ENCODE measurements at regions not wholly inside any gene's neighbourhood (a gene's known extent, or its start where the extent isn't known, plus 50 kb on each side); places are given as distances from the start of the nearest gene placed in this dataset.

DNA sequence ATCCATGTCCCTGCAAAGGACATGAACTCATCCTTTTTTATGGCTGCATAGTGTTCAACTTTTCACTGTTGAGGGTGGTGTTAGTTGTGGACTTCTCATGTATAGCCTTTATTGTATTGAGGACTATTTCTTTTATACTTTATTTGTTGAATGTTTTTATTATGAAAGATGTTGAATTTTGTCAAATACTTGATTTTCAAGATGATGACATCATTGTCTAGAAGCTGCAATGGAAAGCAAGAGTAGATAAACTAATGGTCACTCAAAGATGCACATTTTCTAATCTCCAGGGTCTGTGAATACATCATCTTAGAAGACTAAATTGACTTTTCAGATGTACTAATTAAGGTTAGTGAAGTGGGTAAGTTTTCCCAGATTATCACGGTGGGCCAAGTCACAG is 1117.0 kb downstream of the DSC3 start:
- no peak overlapping the region for H3K27ac ChIP-seq (ENCODE audit: low read depth, low read length, severe bottlenecking)
- no peak overlapping the region for H3K4me3 ChIP-seq (ENCODE audit: extremely low read depth, insufficient read depth, low read length, poor library complexity, severe bottlenecking)
- 83 to 91% methylated on average over 1 of the region's 1 CpG for WGBS, 2 experiments (ENCODE audit: insufficient coverage in 2 of 2)
- H3K36me3 ChIP-seq (ENCODE audit: control insufficient read depth, insufficient read depth, low read length), result no peaks in the 10 kb centered on the region
- no peaks in the 10 kb centered on the region for H3K4me1 ChIP-seq (ENCODE audit: control insufficient read depth, insufficient read depth, low read length, poor library complexity, severe bottlenecking)
- no peaks in the 10 kb centered on the region for H3K9me3 ChIP-seq (ENCODE audit: control insufficient read depth, low read length)

DNA sequence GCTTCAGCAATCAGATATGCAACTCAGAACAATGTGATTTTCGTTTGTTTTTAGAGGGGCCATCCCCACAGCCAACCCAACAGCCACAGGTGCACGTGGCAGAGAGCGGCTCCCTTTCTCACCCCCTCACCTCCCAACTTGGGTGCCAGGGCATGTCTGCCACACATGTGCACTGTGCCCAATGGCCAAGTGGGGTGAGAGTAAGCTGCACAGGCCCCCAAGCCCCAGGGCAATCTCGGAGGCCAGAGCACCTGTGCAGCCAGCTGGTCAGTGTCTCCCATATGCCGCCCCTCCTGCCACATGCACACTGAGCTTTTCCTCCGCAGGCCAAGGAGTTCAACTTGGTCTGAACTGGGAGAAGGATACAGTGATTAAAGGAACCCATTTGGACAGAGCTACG is 1130.2 kb downstream of the DSC3 start:
- no peak overlapping the region for H3K27ac ChIP-seq (ENCODE audit: low read depth, low read length, severe bottlenecking)
- no peak overlapping the region for H3K4me3 ChIP-seq (ENCODE audit: extremely low read depth, insufficient read depth, low read length, poor library complexity, severe bottlenecking)
- no peaks in the 10 kb centered on the region for H3K9me3 ChIP-seq (ENCODE audit: control insufficient read depth, low read length)
- WGBS, 2 experiments (ENCODE audit: insufficient coverage in 2 of 2), result 86 to 91% methylated on average over 3 of the region's 7 CpGs
- no peaks in the 10 kb centered on the region for H3K4me1 ChIP-seq (ENCODE audit: control insufficient read depth, insufficient read depth, low read length, poor library complexity, severe bottlenecking)
- no peaks in the 10 kb centered on the region for H3K36me3 ChIP-seq (ENCODE audit: control insufficient read depth, insufficient read depth, low read length)

DNA sequence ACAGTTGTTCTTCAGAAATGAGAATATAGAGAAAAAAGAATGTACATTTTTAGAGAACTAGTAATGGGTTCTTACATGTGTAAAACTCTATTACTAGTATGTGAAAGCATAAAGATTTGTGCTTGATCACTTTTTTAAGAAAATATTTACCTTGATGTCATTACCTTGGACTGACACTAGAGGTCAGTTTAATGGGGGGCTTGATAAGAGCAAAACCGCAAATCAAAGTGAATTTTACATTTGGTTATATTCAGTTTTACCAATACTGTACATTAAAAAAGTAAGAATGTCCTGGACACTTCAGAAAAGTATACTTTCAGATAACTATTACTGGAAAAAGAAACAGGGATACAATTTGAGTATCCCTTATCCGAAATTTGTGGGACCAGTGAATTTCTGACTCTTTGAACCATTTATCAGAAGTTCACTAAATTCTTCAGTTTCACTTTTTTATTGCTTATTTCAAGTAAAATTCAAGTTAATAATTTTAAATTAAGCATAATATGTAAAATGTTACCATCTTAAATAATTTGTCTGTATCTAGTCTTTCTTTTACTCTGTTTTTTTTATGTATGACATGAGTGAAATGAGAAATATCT is 1149.5 kb downstream of the DSC3 start:
- H3K9me3 ChIP-seq (ENCODE audit: control insufficient read depth, low read length), result no peaks in the 10 kb centered on the region
- H3K4me1 ChIP-seq (ENCODE audit: control insufficient read depth, insufficient read depth, low read length, poor library complexity, severe bottlenecking), result no peaks in the 10 kb centered on the region
- H3K27ac ChIP-seq (ENCODE audit: low read depth, low read length, severe bottlenecking), result no peak overlapping the region
- no CpG with 5 or more reads among the region's 2 CpGs for WGBS, 2 experiments (ENCODE audit: insufficient coverage in 2 of 2)
- no peaks in the 10 kb centered on the region for H3K36me3 ChIP-seq (ENCODE audit: control insufficient read depth, insufficient read depth, low read length)
- H3K4me3 ChIP-seq (ENCODE audit: extremely low read depth, insufficient read depth, low read length, poor library complexity, severe bottlenecking), result no peak overlapping the region

DNA sequence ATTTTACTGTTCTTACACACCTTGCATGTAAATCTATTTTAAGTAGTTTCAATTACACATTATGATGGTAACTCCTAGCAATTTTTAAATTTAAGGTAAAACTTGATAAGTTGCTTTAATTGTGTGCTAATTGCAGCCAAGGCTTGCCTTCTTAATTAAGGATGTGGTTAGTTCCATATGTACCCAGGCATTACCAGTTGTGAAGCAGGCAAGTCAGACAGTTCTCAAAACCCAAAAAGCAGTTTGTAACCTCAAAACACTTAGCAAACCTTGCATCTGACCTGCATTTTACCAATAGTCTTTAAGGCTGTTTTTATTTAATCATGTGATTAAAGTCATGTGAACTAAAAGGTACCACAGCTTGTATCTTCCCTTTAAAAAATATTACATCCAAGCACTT is 1159.4 kb downstream of the DSC3 start:
- no peaks in the 10 kb centered on the region for H3K9me3 ChIP-seq (ENCODE audit: control insufficient read depth, low read length)
- no peaks in the 10 kb centered on the region for H3K4me1 ChIP-seq (ENCODE audit: control insufficient read depth, insufficient read depth, low read length, poor library complexity, severe bottlenecking)
- no peak overlapping the region for H3K27ac ChIP-seq (ENCODE audit: low read depth, low read length, severe bottlenecking)
- no peaks in the 10 kb centered on the region for H3K36me3 ChIP-seq (ENCODE audit: control insufficient read depth, insufficient read depth, low read length)
- no peak overlapping the region for H3K4me3 ChIP-seq (ENCODE audit: extremely low read depth, insufficient read depth, low read length, poor library complexity, severe bottlenecking)

DNA sequence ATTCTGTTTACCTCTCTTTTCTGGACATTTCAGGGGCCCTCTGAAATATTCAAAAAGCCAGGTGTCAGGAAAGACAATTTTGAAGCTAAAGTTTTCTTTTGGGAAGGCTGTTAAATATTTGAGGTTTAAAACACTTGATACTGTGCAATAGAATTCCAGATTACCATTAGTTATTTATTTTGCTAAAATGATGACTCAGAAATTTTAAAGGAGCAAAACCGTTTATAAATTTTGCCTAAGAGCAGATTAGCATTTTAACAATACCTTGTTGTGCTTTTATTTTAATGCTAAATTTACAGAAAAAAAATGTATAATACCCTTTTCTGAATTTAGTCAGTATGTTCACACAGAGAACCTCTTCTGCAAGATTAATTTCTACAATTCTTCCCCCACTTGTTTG is 1159.9 kb downstream of the DSC3 start:
- H3K27ac ChIP-seq (ENCODE audit: low read depth, low read length, severe bottlenecking), result no peak overlapping the region
- no peaks in the 10 kb centered on the region for H3K4me1 ChIP-seq (ENCODE audit: control insufficient read depth, insufficient read depth, low read length, poor library complexity, severe bottlenecking)
- H3K36me3 ChIP-seq (ENCODE audit: control insufficient read depth, insufficient read depth, low read length), result no peaks in the 10 kb centered on the region
- H3K4me3 ChIP-seq (ENCODE audit: extremely low read depth, insufficient read depth, low read length, poor library complexity, severe bottlenecking), result no peak overlapping the region
- WGBS, 2 experiments (ENCODE audit: insufficient coverage in 2 of 2), result no CpG with 5 or more reads among the region's 1 CpG
- H3K9me3 ChIP-seq (ENCODE audit: control insufficient read depth, low read length), result no peaks in the 10 kb centered on the region

DNA sequence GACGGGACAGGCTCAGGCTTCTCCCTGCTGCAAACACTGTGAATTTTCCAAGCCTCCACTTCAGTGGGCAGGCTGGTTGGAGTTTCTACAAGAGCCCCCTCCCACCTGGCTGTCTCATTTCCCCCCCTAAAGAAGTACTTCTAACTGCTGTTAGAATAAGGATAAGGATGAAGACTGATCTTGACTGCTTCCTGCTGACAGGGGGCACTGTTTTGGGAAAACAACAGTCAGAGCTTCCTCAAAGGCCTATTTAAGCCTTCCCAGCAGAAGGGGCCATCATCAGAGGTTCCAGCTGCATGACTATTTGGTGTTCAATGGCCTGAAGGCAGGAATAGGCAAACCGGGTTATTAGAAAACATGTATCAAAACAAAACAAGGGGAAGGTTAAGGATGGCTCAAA is 1162.8 kb downstream of the DSC3 start:
- 83 to 93% methylated on average over 2 of the region's 2 CpGs for WGBS, 2 experiments (ENCODE audit: insufficient coverage in 2 of 2)
- Histone ChIP-seq H3K4me1 (ENCODE audit: control insufficient read depth, insufficient read depth, low read length, poor library complexity, severe bottlenecking) (no peaks in the 10 kb centered on the region), H3K4me3 (ENCODE audit: extremely low read depth, insufficient read depth, low read length, poor library complexity, severe bottlenecking) (no peak overlapping the region), H3K36me3 (ENCODE audit: control insufficient read depth, insufficient read depth, low read length) (no peaks in the 10 kb centered on the region), H3K9me3 (ENCODE audit: control insufficient read depth, low read length) (peaks cover 5% of the 10 kb centered on the region), H3K27ac (ENCODE audit: low read depth, low read length, severe bottlenecking) (no peak overlapping the region)

DNA sequence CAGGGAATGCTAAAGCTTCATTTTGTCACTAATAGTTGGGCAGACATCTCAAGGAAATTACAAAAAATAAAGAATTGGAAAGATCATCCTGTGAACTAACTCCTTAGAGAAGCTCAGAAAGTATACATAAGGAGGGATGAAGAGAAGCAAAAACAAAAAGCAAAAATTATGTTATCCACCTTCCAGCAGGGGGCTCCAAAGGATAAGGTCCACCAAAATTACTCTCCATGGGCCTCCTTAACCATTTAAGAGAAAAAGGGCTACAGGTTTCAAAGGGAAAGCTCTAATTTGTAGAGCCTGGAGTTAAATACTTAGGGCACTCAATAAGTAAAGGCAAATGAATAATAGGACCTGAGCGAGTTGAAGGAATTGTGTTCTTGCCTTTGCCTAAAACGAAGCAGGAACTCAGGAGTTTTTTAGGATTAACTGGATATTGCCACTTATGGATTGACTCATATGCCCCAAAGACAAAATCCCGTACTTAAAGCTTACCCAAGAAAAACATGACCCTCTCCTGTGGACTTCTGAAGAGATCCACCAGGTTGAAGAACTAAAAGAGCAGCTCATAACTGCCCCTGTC is 1167.9 kb downstream of the DSC3 start:
- Histone ChIP-seq H3K4me3 (ENCODE audit: extremely low read depth, insufficient read depth, low read length, poor library complexity, severe bottlenecking) (no peak overlapping the region), H3K9me3 (ENCODE audit: control insufficient read depth, low read length) (peaks cover 5% of the 10 kb centered on the region), H3K4me1 (ENCODE audit: control insufficient read depth, insufficient read depth, low read length, poor library complexity, severe bottlenecking) (no peaks in the 10 kb centered on the region), H3K27ac (ENCODE audit: low read depth, low read length, severe bottlenecking) (no peak overlapping the region), H3K36me3 (ENCODE audit: control insufficient read depth, insufficient read depth, low read length) (no peaks in the 10 kb centered on the region)
- WGBS, 2 experiments (ENCODE audit: insufficient coverage in 2 of 2), result 60 to 86% methylated on average over 1 to 2 of the region's 3 CpGs

DNA sequence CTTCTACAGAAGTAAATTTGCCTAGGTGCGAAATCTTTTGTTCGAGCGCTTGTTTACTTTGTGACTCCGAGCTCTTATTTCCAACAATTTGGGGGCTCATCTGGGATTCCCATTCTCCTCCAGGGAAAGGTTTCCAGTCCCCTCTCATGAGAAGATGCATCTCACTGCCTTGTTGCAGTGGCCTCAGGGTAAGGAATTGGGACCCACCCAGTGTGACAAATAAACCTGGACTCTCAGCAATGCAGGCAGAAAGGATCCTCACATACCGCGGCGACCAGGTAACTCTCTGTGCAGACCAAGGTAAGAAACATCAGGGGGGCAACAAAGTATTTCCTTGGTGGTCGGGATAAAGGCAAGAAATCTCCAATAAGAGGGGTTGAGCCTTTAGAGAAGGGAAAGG is 1169.3 kb downstream of the DSC3 start:
- Histone ChIP-seq H3K4me3 (ENCODE audit: extremely low read depth, insufficient read depth, low read length, poor library complexity, severe bottlenecking) (no peak overlapping the region), H3K4me1 (ENCODE audit: control insufficient read depth, insufficient read depth, low read length, poor library complexity, severe bottlenecking) (no peaks in the 10 kb centered on the region), H3K36me3 (ENCODE audit: control insufficient read depth, insufficient read depth, low read length) (no peaks in the 10 kb centered on the region), H3K9me3 (ENCODE audit: control insufficient read depth, low read length) (peaks cover 5% of the 10 kb centered on the region), H3K27ac (ENCODE audit: low read depth, low read length, severe bottlenecking) (no peak overlapping the region)
- 91 to 97% methylated on average over 7 to 8 of the region's 8 CpGs for WGBS, 2 experiments (ENCODE audit: insufficient coverage in 2 of 2)

DNA sequence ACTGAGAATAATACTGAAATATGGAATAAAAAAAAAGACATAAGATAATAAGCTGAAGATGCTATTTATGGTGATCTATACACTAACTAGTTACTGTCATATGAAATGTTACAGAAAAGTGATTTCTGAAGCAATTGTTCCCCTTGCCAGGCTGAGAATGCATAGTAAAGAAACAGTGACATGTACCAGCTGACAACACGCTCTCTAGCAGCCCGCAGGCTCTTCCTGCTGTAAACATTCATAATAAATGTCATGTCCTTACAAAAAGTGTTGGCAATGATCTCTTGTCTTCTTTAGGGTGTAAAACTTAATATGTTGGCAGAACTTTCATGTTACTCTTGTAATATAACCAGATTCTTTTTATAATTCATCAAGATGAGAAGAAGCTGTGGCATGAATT is 1171.3 kb downstream of the DSC3 start:
- Histone ChIP-seq H3K4me3 (ENCODE audit: extremely low read depth, insufficient read depth, low read length, poor library complexity, severe bottlenecking) (no peak overlapping the region), H3K36me3 (ENCODE audit: control insufficient read depth, insufficient read depth, low read length) (no peaks in the 10 kb centered on the region), H3K27ac (ENCODE audit: low read depth, low read length, severe bottlenecking) (no peak overlapping the region), H3K4me1 (ENCODE audit: control insufficient read depth, insufficient read depth, low read length, poor library complexity, severe bottlenecking) (no peaks in the 10 kb centered on the region), H3K9me3 (ENCODE audit: control insufficient read depth, low read length) (no peaks in the 10 kb centered on the region)
- no CpG with 5 or more reads among the region's 2 CpGs for WGBS, 2 experiments (ENCODE audit: insufficient coverage in 2 of 2)

DNA sequence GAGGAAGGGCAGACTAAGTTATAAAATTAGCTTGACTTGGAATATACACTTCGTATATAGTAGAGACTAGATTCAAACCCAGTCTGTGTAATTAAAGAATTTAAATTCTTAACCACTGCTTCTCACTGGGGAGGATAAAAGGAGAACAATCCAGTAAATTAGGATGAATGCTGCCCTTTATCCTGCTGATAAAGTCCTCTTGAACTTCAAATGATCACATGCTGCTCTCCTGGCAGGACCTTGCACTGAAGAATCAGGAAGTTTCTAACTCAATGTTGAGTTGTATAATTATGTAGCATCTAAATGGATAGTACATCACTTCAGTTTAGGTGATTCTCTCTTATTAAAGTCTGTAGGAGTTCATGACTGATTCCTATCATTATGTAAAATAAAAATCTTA is 1179.7 kb downstream of the DSC3 start:
- Histone ChIP-seq H3K4me1 (ENCODE audit: control insufficient read depth, insufficient read depth, low read length, poor library complexity, severe bottlenecking) (no peaks in the 10 kb centered on the region), H3K27ac (ENCODE audit: low read depth, low read length, severe bottlenecking) (no peak overlapping the region), H3K36me3 (ENCODE audit: control insufficient read depth, insufficient read depth, low read length) (no peaks in the 10 kb centered on the region), H3K4me3 (ENCODE audit: extremely low read depth, insufficient read depth, low read length, poor library complexity, severe bottlenecking) (no peak overlapping the region), H3K9me3 (ENCODE audit: control insufficient read depth, low read length) (no peaks in the 10 kb centered on the region)
- WGBS, 2 experiments (ENCODE audit: insufficient coverage in 2 of 2), result no CpG with 5 or more reads among the region's 1 CpG

DNA sequence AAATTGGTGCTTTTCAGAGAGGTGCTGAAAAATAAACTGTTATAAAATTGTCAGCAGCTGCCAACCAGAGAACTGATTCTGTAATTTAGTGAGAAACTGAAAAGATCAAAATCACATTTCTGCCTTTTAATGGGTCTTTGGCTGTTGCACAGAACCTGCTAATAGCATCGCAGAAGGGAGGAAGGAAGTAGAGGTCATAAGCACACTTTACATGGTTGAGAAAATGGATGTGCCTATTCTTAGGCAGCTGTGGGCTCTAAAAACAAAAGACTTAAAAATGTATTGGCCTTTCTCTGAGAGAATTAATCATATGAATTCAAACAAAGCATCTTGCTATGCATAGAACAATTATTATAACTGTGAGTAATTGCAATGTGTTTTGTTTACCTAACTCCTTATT is 1186.9 kb downstream of the DSC3 start:
- Histone ChIP-seq H3K27ac (ENCODE audit: low read depth, low read length, severe bottlenecking) (no peak overlapping the region), H3K36me3 (ENCODE audit: control insufficient read depth, insufficient read depth, low read length) (no peaks in the 10 kb centered on the region), H3K9me3 (ENCODE audit: control insufficient read depth, low read length) (no peaks in the 10 kb centered on the region), H3K4me1 (ENCODE audit: control insufficient read depth, insufficient read depth, low read length, poor library complexity, severe bottlenecking) (no peaks in the 10 kb centered on the region), H3K4me3 (ENCODE audit: extremely low read depth, insufficient read depth, low read length, poor library complexity, severe bottlenecking) (no peak overlapping the region)
- 80% methylated on average over 1 of the region's 1 CpG; no CpG with 5 or more reads in 1 of the 2 experiments for WGBS, 2 experiments (ENCODE audit: insufficient coverage in 2 of 2)
